ENCODE measurements at regions not wholly inside any gene's neighbourhood (a gene's known extent, or its start where the extent isn't known, plus 50 kb on each side); places are given as distances from the start of the nearest gene placed in this dataset.

- no peak for TF ChIP-seq CTCF (IDR thresholded peaks at IDR 0.05)
- no peak for TF ChIP-seq POLR2A (IDR thresholded peaks at IDR 0.05)
These were observed 1135.1 kb downstream of the TUSC7 start for GRCh38 chr3:117844676-117845075.
